ENCODE measurements at regions not wholly inside any gene's neighbourhood (a gene's known extent, or its start where the extent isn't known, plus 50 kb on each side); places are given as distances from the start of the nearest gene placed in this dataset.
A peak's percentile ranks its signal among the peaks of the same experiment; 100 is the strongest.
"Not testable (repeated sequence)": the region's sequence is repeated elsewhere in the genome, so short reads cannot be mapped to it uniquely, and the experiment has no call there.

- ATAC-seq; DNase-seq (ENCODE audit: missing footprints); intact Hi-C loops (cut with DNase I): not testable (repeated sequence)
These were observed 150.4 kb upstream of the ALDH1B1 start for GRCh38 chr9:38242151-38242550.

- ATAC-seq (no peak), DNase-seq (ENCODE audit: missing footprints) (no peak)
These were observed 152.5 kb upstream of the ALDH1B1 start for GRCh38 chr9:38240051-38240450.

GRCh38 chr9:38235244-38235643 is 157.3 kb upstream of the ALDH1B1 start:
- DNase-seq (ENCODE audit: missing footprints) (no peak), ATAC-seq (no peak)
- intact Hi-C loops (cut with DNase I): no loop called here

More at GRCh38 chr9:38240051-38240450, 152.5 kb upstream of the ALDH1B1 start:
- intact Hi-C loops (cut with DNase I): no loop called here

- intact Hi-C loops (cut with DNase I): no loop called here
- DNase-seq (ENCODE audit: missing footprints) (no peak), ATAC-seq (no peak)
These were observed 157.9 kb upstream of the ALDH1B1 start for GRCh38 chr9:38234479-38235170.

- ATAC-seq (no peak), DNase-seq (ENCODE audit: missing footprints) (no peak)
- intact Hi-C loops (cut with DNase I): no loop called here
These were observed 158.6 kb upstream of the ALDH1B1 start for GRCh38 chr9:38233796-38234355.

GRCh38 chr9:38233343-38233742 is 159.2 kb upstream of the ALDH1B1 start:
- ATAC-seq (no peak), DNase-seq (ENCODE audit: missing footprints) (no peak)
- intact Hi-C loops (cut with DNase I): no loop called here

- intact Hi-C loops (cut with DNase I): no loop called here
- ATAC-seq (peak; percentile 20), DNase-seq (ENCODE audit: missing footprints) (no peak)
These were observed 159.6 kb upstream of the ALDH1B1 start for GRCh38 chr9:38232895-38233294.

GRCh38 chr9:38229504-38230155 is 160.6 kb upstream of the SHB start:
- ATAC-seq (no peak), DNase-seq (ENCODE audit: missing footprints) (no peak)
- intact Hi-C loops (cut with DNase I): no loop called here

GRCh38 chr9:38229104-38229500 is 160.1 kb upstream of the SHB start:
- intact Hi-C loops (cut with DNase I): no loop called here
- DNase-seq (ENCODE audit: missing footprints) (no peak), ATAC-seq (no peak)

- ATAC-seq (no peak), DNase-seq (ENCODE audit: missing footprints) (no peak)
- intact Hi-C loops (cut with DNase I): no loop called here
These were observed 159.5 kb upstream of the SHB start for GRCh38 chr9:38228331-38229103.

GRCh38 chr9:38227656-38228055 is 158.6 kb upstream of the SHB start:
- DNase-seq (ENCODE audit: missing footprints) (no peak), ATAC-seq (no peak)
- intact Hi-C loops (cut with DNase I): no loop called here

GRCh38 chr9:38227061-38227540 is 158.1 kb upstream of the SHB start:
- intact Hi-C loops (cut with DNase I): no loop called here
- DNase-seq (ENCODE audit: missing footprints) (no peak), ATAC-seq (peak; percentile 26)

- intact Hi-C loops (cut with DNase I): no loop called here
- no peak for ATAC-seq
- DNase-seq (ENCODE audit: missing footprints): no peak
These were observed 157.5 kb upstream of the SHB start for GRCh38 chr9:38226491-38226951.

- intact Hi-C loops (cut with DNase I): no loop called here
- ATAC-seq: no peak
These were observed 155.9 kb upstream of the SHB start for GRCh38 chr9:38224941-38225340.

GRCh38 chr9:38216572-38216971 is 147.5 kb upstream of the SHB start:
- no peak for DNase-seq (ENCODE audit: missing footprints)
- intact Hi-C loops (cut with DNase I): no loop called here
- no peak for ATAC-seq

More at GRCh38 chr9:38224941-38225340, 155.9 kb upstream of the SHB start:
- no peak for DNase-seq (ENCODE audit: missing footprints)

GRCh38 chr9:38215465-38215864 is 146.4 kb upstream of the SHB start:
- no peak for ATAC-seq
- intact Hi-C loops (cut with DNase I): no loop called here
- DNase-seq (ENCODE audit: missing footprints): no peak

- ATAC-seq (no peak), DNase-seq (ENCODE audit: missing footprints) (no peak)
- intact Hi-C loops (cut with DNase I): no loop called here
These were observed 145.4 kb upstream of the SHB start for GRCh38 chr9:38214432-38214831.

GRCh38 chr9:38213631-38214299 is 144.7 kb upstream of the SHB start:
- intact Hi-C loops (cut with DNase I): no loop called here
- ATAC-seq: no peak
- DNase-seq (ENCODE audit: missing footprints): no peak

- no peak for DNase-seq (ENCODE audit: missing footprints)
- intact Hi-C loops (cut with DNase I): no loop called here
- no peak for ATAC-seq
These were observed 143.0 kb upstream of the SHB start for GRCh38 chr9:38212016-38212415.
